ENCODE measurements at regions not wholly inside any gene's neighbourhood (a gene's known extent, or its start where the extent isn't known, plus 50 kb on each side); places are given as distances from the start of the nearest gene placed in this dataset.
"Not testable (repeated sequence)": the region's sequence is repeated elsewhere in the genome, so short reads cannot be mapped to it uniquely, and the experiment has no call there.

- no peak for DNase-seq
Observed at GRCh38 chr13:50366488-50367174, 351.4 kb downstream of the KCNRG start.

DNA sequence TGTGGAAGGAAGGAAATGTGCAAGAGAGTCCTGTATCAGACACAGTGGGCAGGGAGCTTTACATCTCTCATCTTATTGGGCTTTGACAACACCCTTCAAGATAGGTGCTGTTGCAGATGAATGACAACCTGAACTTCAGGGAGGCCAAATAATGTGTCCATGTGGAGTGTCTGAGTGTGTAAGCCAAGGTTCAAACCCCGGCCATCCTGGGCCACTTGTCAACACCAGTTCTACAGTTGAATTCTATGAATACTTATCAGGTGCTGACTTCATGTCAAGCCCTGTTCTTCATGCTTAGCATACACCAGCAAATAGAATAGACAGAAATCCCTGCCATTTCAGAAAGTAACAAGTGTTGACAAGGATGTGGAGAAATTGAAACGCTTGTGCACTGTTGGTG, 354.4 kb downstream of the KCNRG start:
- DNase-seq: no peak

DNA sequence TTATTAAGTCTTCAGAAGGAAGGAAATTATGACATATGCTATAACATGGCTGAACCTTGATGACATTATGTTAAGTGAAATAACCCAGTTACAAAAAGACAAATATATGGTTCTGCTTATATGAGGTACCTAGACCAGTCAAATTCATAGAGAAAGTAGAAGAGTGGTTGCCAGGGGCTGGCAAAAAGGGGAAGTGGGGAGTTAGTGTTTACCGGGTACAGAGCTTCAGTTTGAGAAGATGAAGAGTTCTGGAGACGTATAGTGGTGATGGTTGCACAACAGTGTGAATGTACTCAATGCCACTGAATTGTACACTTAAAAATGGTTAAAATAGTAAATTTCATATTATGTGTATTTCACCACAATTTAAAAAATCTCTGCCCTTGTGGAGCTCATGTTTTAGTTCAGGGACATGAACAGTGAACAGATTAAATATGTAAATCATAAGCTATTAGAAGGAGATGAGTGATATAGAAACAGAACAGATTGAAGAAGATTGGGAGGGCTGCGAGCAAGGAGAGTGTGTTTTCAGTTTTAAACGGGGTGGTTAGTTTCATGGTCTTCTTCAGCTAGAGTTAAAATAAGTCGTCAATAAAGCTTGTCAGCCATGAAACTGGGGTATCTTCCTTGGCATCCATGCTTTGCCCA, 355.2 kb downstream of the KCNRG start:
- DNase-seq: no peak

DNA sequence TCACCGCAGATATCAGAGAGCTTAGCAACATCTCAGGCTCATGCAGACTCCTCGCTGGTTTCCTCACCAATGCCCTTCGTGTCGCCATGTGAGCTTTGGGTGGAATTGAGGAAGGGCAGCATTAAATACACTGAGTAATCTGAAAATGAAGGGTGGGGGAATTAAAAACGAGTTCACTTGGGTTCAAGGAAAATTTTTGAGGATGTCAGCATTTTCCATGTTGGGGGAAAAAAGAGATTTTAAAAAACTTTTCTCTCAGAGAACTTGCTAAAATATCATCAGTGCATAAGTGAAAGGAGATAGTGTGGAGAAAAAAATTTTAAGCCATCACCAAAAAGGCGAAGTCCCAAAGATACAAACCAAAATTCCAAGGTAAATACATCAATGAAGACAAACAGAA, 359.3 kb downstream of the KCNRG start:
- DNase-seq: no peak

- no peak for DNase-seq
Observed at GRCh38 chr13:50375792-50376191, 360.5 kb downstream of the KCNRG start.

- DNase-seq: no peak
Observed at GRCh38 chr13:50376895-50377575, 361.8 kb downstream of the KCNRG start.

GRCh38 chr13:50377726-50378270, 362.6 kb downstream of the KCNRG start:
- DNase-seq: no peak

DNA sequence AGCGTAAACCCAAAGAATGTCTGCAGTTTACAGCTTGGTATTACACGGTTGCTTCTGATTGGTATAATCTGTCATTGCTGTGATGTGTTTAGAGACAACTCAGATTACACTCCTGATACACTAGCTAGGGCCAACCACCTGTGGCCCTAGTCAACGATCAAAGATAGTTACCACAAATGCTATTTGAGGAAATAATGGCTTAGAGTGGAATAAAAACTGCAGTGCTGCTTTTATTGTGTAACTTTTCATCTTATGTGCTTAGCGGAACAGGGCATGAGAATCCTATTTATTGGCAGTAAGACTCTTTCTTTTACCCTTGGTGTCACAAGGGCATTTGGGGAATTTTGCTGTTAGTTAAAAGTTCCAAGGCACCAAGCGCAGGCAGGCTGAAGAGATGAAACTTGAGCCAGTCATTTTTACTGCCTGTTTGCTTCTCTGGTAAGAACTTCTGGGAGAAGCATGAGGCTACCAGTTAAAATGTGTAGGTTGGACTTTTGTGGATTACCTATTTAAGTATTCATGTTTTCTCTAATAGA, 363.3 kb downstream of the KCNRG start:
- no peak for DNase-seq

GRCh38 chr13:50379584-50379983, 364.3 kb downstream of the KCNRG start:
- DNase-seq: no peak

- DNase-seq: no peak
Observed at GRCh38 chr13:50380905-50381304, 365.7 kb downstream of the KCNRG start.

DNA sequence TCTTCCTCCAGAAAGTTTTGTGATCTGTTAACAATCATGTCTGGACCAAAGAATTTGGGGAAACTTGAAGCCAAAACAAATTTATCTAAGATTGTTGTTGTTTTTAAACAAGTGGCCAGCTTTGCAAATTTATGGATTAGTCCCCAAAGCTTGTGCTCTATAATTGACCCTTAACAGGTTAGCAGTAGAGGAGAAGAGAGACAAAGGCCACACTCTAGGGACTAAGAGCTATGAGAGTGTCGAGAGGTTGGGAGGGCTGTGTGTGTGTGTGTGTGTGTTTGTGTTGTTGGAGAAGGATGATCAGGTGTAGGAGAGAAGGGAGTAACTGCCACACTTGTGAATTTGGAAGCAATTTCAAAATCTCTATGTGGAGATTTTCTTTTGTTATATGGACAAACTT, 367.3 kb downstream of the KCNRG start:
- DNase-seq: no peak

DNA sequence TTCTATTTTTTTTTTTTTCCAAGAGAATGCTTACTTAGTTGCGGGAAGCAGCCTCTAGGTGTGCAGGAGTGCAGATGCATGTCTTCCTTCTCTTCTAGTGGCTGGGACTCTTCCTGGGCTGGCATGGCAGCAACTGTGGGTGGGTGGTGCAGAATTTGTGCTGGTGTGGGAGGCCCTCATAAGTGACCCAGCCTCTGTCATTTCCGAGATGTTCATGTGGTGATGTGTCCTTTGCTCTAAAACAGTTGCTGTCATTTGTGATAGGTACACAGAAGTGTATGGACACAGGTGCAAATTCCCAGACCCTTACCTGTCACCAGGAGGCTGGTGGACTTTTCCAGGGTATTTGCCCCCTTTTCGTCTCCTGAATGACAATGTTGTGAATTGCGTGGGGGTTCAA, 367.7 kb downstream of the KCNRG start:
- no peak for DNase-seq

DNA sequence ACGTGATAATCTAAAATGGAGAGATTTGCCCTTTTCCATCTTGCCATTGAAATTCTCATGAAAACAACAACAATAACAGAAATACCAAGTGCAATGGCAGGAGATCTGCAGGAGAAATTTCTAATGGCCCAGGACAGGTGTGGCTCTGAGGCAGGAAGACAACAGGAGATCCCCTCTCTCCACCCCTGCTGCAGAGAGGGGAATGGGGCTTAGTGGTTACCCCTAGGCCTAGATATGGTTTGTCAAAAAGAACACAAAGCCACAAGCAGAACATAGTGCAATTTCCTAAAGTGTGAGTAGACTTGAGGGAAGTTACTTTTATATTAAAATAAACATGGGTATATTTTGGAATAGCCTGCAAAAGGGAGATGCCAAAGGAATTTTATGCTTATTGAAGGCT, 369.5 kb downstream of the KCNRG start:
- DNase-seq: no peak

GRCh38 chr13:50386541-50387050, 371.4 kb downstream of the KCNRG start:
- no peak for DNase-seq

GRCh38 chr13:50387051-50387581, 371.9 kb downstream of the KCNRG start:
- DNase-seq: peak; percentile 49

- DNase-seq: no peak
Observed at GRCh38 chr13:50388481-50388880, 373.2 kb downstream of the KCNRG start.

- no peak for DNase-seq
Observed at GRCh38 chr13:50389726-50390125, 374.5 kb downstream of the KCNRG start.

- DNase-seq: no peak
Observed at GRCh38 chr13:50390503-50391248, 375.4 kb downstream of the KCNRG start.

GRCh38 chr13:50392977-50393376, 377.7 kb downstream of the KCNRG start:
- no peak for DNase-seq

DNA sequence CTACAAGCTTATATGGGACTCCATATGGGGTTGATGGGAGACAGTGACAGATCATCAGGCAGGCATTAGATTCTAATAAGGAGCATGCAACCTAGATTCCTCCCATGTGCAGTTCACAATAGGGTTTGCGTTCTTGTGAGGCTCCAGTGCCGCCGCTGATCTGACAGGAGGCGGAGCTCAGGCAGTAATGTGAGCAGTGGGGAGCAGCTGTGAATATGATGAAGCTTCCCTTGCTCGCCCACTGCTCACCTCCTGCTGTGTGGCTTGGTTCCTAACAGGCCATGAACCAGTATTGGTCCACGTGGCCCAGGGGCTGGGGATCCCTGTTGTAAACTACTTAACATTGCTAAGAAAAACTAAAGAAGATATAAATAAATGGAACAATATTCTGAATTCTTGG, 378.4 kb downstream of the KCNRG start:
- DNase-seq: no peak

GRCh38 chr13:50396001-50396400, 380.8 kb downstream of the KCNRG start:
- no peak for DNase-seq

- DNase-seq: not testable (repeated sequence)
Observed at GRCh38 chr13:50396618-50397017, 381.4 kb downstream of the KCNRG start.
